HCT116 (cell line): ENCODE measurements at regions not wholly inside any gene's neighbourhood (a gene's known extent, or its start where the extent isn't known, plus 50 kb on each side); places are given as distances from the start of the nearest gene placed in this dataset.

Source experiments
- ATAC-seq: fragments of 200-7000 bp; cut with Tn5 transposase; 2 replicates; pipeline ENCODE4 v1.9.1; 2020; ENCODE audit warnings: mild to moderate bottlenecking, moderate library complexity
- BruUV-seq: library from RNA; stranded (reverse); fragments of 400-500 nt; replicated peaks from 2 replicates; lab custom pipeline; 2021; lab: Mats Ljungman, UMichigan
- CTCF ChIA-PET: fragments of 300-600 bp; sonication (Branson Sonifier 250); formaldehyde crosslinking; loops from one replicate; lab custom pipeline; 2021; ENCODE audit warnings: antibody characterized with exemption; lab: Charles Lee
- POLR2A ChIA-PET: fragments of 300-600, 350-600 bp; sonication (Branson Sonifier 250); formaldehyde crosslinking; loops from one replicate; lab custom pipeline; 2021; ENCODE audit warnings: antibody characterized with exemption; lab: Charles Lee
- RAD21 ChIA-PET, 2 experiments: fragments of 300-600 bp; sonication (Branson Sonifier 250); formaldehyde crosslinking; loops; one replicate each; lab custom pipeline; 2023; ENCODE audit warnings: low total read pairs in 2 of 2; ENCODE audit not compliant: uncharacterized antibody in 2 of 2, unreplicated experiment in 2 of 2, low non-redundant PET in 1 of 2; lab: Charles Lee
- DNase-seq: peaks from one replicate; pipeline ENCODE4 v3.0.0-alpha.2; 2010; ENCODE audit warnings: low read depth, low spot score
- H2AFZ ChIP-seq: fragments of 200-600 bp; shearing (Covaris generic), sonication (generic); 2 replicates; pipeline ENCODE4 v1.6.1; 2017; ENCODE audit warnings: low read depth, mixed run types, mixed read lengths, antibody characterized with exemption, low read length; ENCODE audit not compliant: poor library complexity, severe bottlenecking
- H3K27ac ChIP-seq: 2 replicates; pipeline ENCODE4 v1.5.1; 2012; ENCODE audit warnings: low read depth, low read length
- H3K27me3 ChIP-seq: fragments of 200-600 bp; sonication (generic); 2 replicates; pipeline ENCODE4 v1.6.1; 2016; ENCODE audit warnings: mixed run types, low read length, mixed read lengths; ENCODE audit not compliant: insufficient read depth
- H3K36me3 ChIP-seq, 2 experiments: fragments of 200-500 bp in 1 of 2; fragments of 200-600 bp in 1 of 2; sonication (Bioruptor generic) in 1 of 2; sonication (generic) in 1 of 2; 2 replicates each; pipeline versions ENCODE4 v1.5.1 to v1.6.1; 2014 to 2016; ENCODE audit warnings: low read length in 2 of 2, inconsistent platforms in 1 of 2, mixed read lengths in 1 of 2, mixed run types in 1 of 2; ENCODE audit not compliant: insufficient read depth in 2 of 2, control insufficient read depth in 1 of 2
- H3K4me1 ChIP-seq, 2 experiments: fragments of 200-600 bp in 1 of 2; sonication (generic) in 1 of 2; 2 replicates each; pipeline versions ENCODE4 v1.5.1 to v1.6.1; 2012 to 2017; ENCODE audit warnings: low read length in 2 of 2, inconsistent platforms in 1 of 2, mild to moderate bottlenecking in 1 of 2, mixed read lengths in 1 of 2, mixed run types in 1 of 2, moderate library complexity in 1 of 2; ENCODE audit not compliant: insufficient read depth in 2 of 2, control insufficient read depth in 1 of 2
- H3K4me2 ChIP-seq: fragments of 200-600 bp; sonication (generic); 2 replicates; pipeline ENCODE4 v1.6.1; 2017; ENCODE audit warnings: mixed run types, low read length, mixed read lengths
- H3K4me3 ChIP-seq, 2 experiments: fragments of 200-600 bp in 1 of 2; sonication (generic) in 1 of 2; replicated peaks in 1 of 2; 2 replicates each; pipeline ENCODE4 v1.5.1; 2011 to 2016; ENCODE audit warnings: low read length in 2 of 2, control low read depth in 1 of 2, low read depth in 1 of 2, mild to moderate bottlenecking in 1 of 2, mixed read lengths in 1 of 2, mixed run types in 1 of 2
- H3K79me2 ChIP-seq: fragments of 200-600 bp; sonication (generic); 2 replicates; pipeline ENCODE4 v1.6.1; 2017; ENCODE audit warnings: mild to moderate bottlenecking, mixed run types, low read length, moderate library complexity, mixed read lengths; ENCODE audit not compliant: insufficient read depth
- H3K9ac ChIP-seq: fragments of 200-600 bp; sonication (generic); 2 replicates; pipeline ENCODE4 v1.6.1; 2016; ENCODE audit warnings: low read length, mixed read lengths
- H3K9me2 ChIP-seq: fragments of 200-600 bp; sonication (generic), shearing (Covaris generic); 2 replicates; pipeline ENCODE4 v1.6.1; 2017; ENCODE audit warnings: mixed run types, mild to moderate bottlenecking, moderate library complexity; ENCODE audit not compliant: insufficient read depth
- H3K9me3 ChIP-seq, 2 experiments: fragments of 200-500 bp in 1 of 2; fragments of 200-600 bp in 1 of 2; sonication (Bioruptor generic) in 1 of 2; sonication (generic) in 1 of 2; 2 replicates each; pipeline ENCODE4 v1.6.1; 2014 to 2017; ENCODE audit warnings: low read length in 2 of 2, mixed read lengths in 2 of 2, inconsistent platforms in 1 of 2, low read depth in 1 of 2, mild to moderate bottlenecking in 1 of 2, mixed run types in 1 of 2, moderate library complexity in 1 of 2; ENCODE audit not compliant: control insufficient read depth in 1 of 2, insufficient read depth in 1 of 2
- H4K20me1 ChIP-seq: fragments of 200-600 bp; sonication (generic), shearing (Covaris generic); 2 replicates; pipeline ENCODE4 v1.6.1; 2017; ENCODE audit warnings: mixed run types, mild to moderate bottlenecking, moderate library complexity; ENCODE audit not compliant: insufficient read depth
- CBX3 ChIP-seq: IDR thresholded peaks from 2 replicates; pipeline ENCODE4 v1.6.1; 2012; ENCODE audit warnings: low read depth
- ELF1 ChIP-seq: IDR thresholded peaks from 2 replicates; pipeline ENCODE4 v1.6.1; 2012; ENCODE audit warnings: low read depth, borderline replicate concordance
- EZH2 ChIP-seq: fragments of 200-600 bp; sonication (generic); IDR thresholded peaks from 2 replicates; pipeline ENCODE4 v1.6.1; 2017; ENCODE audit warnings: antibody characterized with exemption, mixed run types
- EZH2phosphoT487 ChIP-seq: fragments of 200-600 bp; IDR thresholded peaks from 2 replicates; pipeline ENCODE4 v1.6.1; 2018; ENCODE audit warnings: antibody characterized with exemption, borderline replicate concordance
- FOSL1 ChIP-seq: IDR thresholded peaks from 2 replicates; pipeline ENCODE4 v1.6.1; 2012; ENCODE audit warnings: low read depth
- POLR2A ChIP-seq: IDR thresholded peaks from 2 replicates; pipeline ENCODE4 v1.7.0; 2011; ENCODE audit warnings: borderline replicate concordance; ENCODE audit not compliant: insufficient read depth, insufficient read length; ENCODE audit errors: extremely low read depth
- SP1 ChIP-seq: IDR thresholded peaks from 2 replicates; pipeline ENCODE4 v1.6.1; 2012; ENCODE audit warnings: low read depth
- SRF ChIP-seq: IDR thresholded peaks from 2 replicates; pipeline ENCODE4 v1.6.1; 2012; ENCODE audit warnings: low read depth
- YY1 ChIP-seq: IDR thresholded peaks from 2 replicates; pipeline ENCODE4 v1.6.1; 2011; ENCODE audit warnings: low read length, low read depth, moderate library complexity, mild to moderate bottlenecking; ENCODE audit not compliant: insufficient replicate concordance; ENCODE audit errors: extremely low read depth
- ZFX ChIP-seq: fragments of 450-650 bp; IDR thresholded peaks from 2 replicates; pipeline ENCODE4 v1.6.1; 2017
- intact Hi-C: fragments of 100-400 bp; cut with micrococcal nuclease; formaldehyde crosslinking; loops from 2 replicates; pipeline ENCODE4 v1.10.0; 2022
- TF ChIP-seq, protein P1 (sequence below): IDR thresholded peaks from 2 replicates; pipeline ENCODE4 v1.6.1; 2012
- TF ChIP-seq, protein P2 (sequence below): IDR thresholded peaks from 2 replicates; pipeline ENCODE4 v1.6.1; 2011; ENCODE audit warnings: mild to moderate bottlenecking, low read length, moderate library complexity; ENCODE audit not compliant: insufficient replicate concordance; ENCODE audit errors: extremely low read depth
- TF ChIP-seq, protein P3 (sequence below), 3 experiments: fragments of 200-600 bp in 1 of 3; sonication (generic) in 1 of 3; IDR thresholded peaks in 2 of 3; conservative IDR thresholded peaks in 1 of 3; 2 replicates each; pipeline ENCODE4 v1.5.1; 2012 to 2017; ENCODE audit warnings: low read depth in 2 of 3, low read length in 2 of 3, antibody characterized with exemption in 1 of 3, borderline replicate concordance in 1 of 3, control low read depth in 1 of 3, mild to moderate bottlenecking in 1 of 3, mixed read lengths in 1 of 3, mixed run types in 1 of 3, moderate library complexity in 1 of 3; ENCODE audit not compliant: insufficient read depth in 1 of 3

DNA sequence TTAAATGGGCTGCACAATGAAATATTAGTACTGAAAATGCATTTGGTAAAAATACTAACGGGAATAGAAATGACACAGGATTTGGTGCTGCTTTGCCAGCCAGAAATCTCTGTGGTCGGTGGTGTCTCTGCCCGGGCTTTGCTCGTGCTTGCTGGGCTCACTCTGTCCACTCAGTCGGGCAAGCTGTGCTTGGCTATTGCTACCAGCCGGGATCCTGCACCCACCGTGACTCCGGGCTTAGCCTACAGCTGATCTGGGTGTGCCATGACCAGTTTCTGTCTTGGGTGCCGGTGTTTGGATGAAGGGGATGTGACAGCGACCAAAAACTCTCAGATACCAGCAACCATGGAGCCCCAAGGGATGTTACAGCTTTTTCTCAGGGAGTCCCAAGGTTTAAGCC lies 487.7 kb downstream of the TECRL start:
- Histone ChIP-seq H3K4me2 (no peak overlapping the region), H3K27me3 (no peaks in the 10 kb centered on the region), H3K9ac (no peak overlapping the region), H4K20me1 (no peaks in the 10 kb centered on the region), H3K4me1 (no peaks in the 10 kb centered on the region), H2AFZ (no peak overlapping the region), H3K27ac (no peak overlapping the region), H3K9me2 (no peaks in the 10 kb centered on the region), H3K79me2 (no peaks in the 10 kb centered on the region), H3K9me3 (peaks cover 6 to 12% of the 10 kb centered on the region in 2 experiments; a peak in 2 of 4 replicates), H3K36me3 (no peaks in the 10 kb centered on the region), H3K4me3 (no peak overlapping the region)
- no peak for ATAC-seq
- CTCF ChIA-PET, result no interaction called here
- TF ChIP-seq, protein P1, sequence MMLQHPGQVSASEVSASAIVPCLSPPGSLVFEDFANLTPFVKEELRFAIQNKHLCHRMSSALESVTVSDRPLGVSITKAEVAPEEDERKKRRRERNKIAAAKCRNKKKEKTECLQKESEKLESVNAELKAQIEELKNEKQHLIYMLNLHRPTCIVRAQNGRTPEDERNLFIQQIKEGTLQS, result no peak
- TF ChIP-seq, protein P2, sequence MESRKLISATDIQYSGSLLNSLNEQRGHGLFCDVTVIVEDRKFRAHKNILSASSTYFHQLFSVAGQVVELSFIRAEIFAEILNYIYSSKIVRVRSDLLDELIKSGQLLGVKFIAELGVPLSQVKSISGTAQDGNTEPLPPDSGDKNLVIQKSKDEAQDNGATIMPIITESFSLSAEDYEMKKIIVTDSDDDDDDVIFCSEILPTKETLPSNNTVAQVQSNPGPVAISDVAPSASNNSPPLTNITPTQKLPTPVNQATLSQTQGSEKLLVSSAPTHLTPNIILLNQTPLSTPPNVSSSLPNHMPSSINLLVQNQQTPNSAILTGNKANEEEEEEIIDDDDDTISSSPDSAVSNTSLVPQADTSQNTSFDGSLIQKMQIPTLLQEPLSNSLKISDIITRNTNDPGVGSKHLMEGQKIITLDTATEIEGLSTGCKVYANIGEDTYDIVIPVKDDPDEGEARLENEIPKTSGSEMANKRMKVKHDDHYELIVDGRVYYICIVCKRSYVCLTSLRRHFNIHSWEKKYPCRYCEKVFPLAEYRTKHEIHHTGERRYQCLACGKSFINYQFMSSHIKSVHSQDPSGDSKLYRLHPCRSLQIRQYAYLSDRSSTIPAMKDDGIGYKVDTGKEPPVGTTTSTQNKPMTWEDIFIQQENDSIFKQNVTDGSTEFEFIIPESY, result no peak
- RAD21 ChIA-PET, result no interaction called here
- POLR2A ChIA-PET, result no interaction called here
- DNase-seq, result no peak
- intact Hi-C loops, result no loop called here
- BruUV-seq, result no TSS peak

DNA sequence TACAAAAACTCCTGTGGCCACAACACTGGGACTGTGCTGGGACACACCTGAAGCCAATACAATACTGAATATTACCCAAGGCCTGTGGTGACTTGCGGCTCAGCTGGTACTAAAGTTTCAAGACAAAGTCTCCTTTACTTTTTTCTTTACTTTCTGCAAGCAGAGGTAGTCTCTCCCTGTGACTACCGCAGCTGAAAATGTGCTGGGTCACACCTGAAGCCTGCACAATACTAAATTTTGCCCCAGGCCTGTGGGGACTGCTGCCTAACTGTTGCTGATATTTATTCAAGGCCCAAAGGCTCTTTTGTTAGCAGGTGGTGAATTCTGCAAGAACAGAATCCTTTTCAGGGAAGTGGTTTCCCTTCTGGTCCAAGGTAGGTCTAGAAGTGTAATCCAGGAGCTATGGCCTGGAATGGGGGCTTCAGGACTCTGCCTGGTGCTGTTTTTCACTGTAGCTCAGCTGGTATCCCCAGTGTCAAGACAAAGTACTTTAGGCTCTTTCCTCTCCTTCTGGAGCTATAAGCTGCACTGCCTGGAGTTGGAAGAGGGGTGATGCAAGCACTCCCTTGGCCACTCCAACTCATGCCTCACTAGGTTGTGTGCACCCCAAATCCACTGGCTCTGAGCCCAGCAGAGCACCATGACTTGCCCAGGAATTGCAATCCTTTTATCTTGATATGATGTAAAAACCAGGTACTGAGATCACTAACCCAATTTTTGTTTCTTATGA lies 489.4 kb downstream of the TECRL start:
- H4K20me1 ChIP-seq, result no peaks in the 10 kb centered on the region
- no peaks in the 10 kb centered on the region for H3K79me2 ChIP-seq
- ATAC-seq, result no peak
- intact Hi-C loops, result no loop called here
- no peak overlapping the region for H3K27ac ChIP-seq
- ChIA-PET POLR2A (no interaction called here), RAD21 (no interaction called here), CTCF (no interaction called here)
- no peaks in the 10 kb centered on the region for H3K27me3 ChIP-seq
- no peak overlapping the region for H2AFZ ChIP-seq
- no TSS peak for BruUV-seq
- no peak for DNase-seq
- no peaks in the 10 kb centered on the region for H3K36me3 ChIP-seq
- H3K9ac ChIP-seq, result no peak overlapping the region
- TF ChIP-seq SRF (no peak), CBX3 (no peak), YY1 (no peak), EZH2 (no peak), EZH2phosphoT487 (no peak), ZFX (no peak), SP1 (no peak), POLR2A (no peak), FOSL1 (no peak), ELF1 (no peak)
- TF ChIP-seq, protein P3, sequence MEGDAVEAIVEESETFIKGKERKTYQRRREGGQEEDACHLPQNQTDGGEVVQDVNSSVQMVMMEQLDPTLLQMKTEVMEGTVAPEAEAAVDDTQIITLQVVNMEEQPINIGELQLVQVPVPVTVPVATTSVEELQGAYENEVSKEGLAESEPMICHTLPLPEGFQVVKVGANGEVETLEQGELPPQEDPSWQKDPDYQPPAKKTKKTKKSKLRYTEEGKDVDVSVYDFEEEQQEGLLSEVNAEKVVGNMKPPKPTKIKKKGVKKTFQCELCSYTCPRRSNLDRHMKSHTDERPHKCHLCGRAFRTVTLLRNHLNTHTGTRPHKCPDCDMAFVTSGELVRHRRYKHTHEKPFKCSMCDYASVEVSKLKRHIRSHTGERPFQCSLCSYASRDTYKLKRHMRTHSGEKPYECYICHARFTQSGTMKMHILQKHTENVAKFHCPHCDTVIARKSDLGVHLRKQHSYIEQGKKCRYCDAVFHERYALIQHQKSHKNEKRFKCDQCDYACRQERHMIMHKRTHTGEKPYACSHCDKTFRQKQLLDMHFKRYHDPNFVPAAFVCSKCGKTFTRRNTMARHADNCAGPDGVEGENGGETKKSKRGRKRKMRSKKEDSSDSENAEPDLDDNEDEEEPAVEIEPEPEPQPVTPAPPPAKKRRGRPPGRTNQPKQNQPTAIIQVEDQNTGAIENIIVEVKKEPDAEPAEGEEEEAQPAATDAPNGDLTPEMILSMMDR (IDR thresholded peaks at IDR 0.05 in 2 of 3, conservative IDR thresholded peaks at IDR 0.05 in 1 of 3; ENCODE audit: borderline replicate concordance in 1 of 3, insufficient read depth in 1 of 3, low read depth in 2 of 3, low read length in 2 of 3), result no peak
- no peak overlapping the region for H3K4me3 ChIP-seq
- no peaks in the 10 kb centered on the region for H3K9me2 ChIP-seq
- H3K4me2 ChIP-seq, result no peak overlapping the region
- peaks cover 5 to 18% of the 10 kb centered on the region in 2 experiments; a peak in 3 of 4 replicates for H3K9me3 ChIP-seq
- no peaks in the 10 kb centered on the region for H3K4me1 ChIP-seq
